ENCODE measurements at regions not wholly inside any gene's neighbourhood (a gene's known extent, or its start where the extent isn't known, plus 50 kb on each side); places are given as distances from the start of the nearest gene placed in this dataset.

- no peak for TF ChIP-seq POLR2A (IDR thresholded peaks at IDR 0.05)
- TF ChIP-seq, protein P1, sequence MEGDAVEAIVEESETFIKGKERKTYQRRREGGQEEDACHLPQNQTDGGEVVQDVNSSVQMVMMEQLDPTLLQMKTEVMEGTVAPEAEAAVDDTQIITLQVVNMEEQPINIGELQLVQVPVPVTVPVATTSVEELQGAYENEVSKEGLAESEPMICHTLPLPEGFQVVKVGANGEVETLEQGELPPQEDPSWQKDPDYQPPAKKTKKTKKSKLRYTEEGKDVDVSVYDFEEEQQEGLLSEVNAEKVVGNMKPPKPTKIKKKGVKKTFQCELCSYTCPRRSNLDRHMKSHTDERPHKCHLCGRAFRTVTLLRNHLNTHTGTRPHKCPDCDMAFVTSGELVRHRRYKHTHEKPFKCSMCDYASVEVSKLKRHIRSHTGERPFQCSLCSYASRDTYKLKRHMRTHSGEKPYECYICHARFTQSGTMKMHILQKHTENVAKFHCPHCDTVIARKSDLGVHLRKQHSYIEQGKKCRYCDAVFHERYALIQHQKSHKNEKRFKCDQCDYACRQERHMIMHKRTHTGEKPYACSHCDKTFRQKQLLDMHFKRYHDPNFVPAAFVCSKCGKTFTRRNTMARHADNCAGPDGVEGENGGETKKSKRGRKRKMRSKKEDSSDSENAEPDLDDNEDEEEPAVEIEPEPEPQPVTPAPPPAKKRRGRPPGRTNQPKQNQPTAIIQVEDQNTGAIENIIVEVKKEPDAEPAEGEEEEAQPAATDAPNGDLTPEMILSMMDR (IDR thresholded peaks at IDR 0.05), result no peak
Observed at GRCh38 chr20:61104232-61104631, 147.8 kb upstream of the CDH4 start.

Data from uterus (tissue), 2 donors.